Esophagus muscularis mucosa (tissue), 3 donors: ENCODE measurements at regions not wholly inside any gene's neighbourhood (a gene's known extent, or its start where the extent isn't known, plus 50 kb on each side); places are given as distances from the start of the nearest gene placed in this dataset.

Source experiments
- CTCF ChIP-seq, 3 experiments: fragments of 200-600 bp in 2 of 3; fragments of 450-650 bp in 1 of 3; sonication (generic) in 2 of 3; IDR thresholded peaks; one replicate each; pipeline ENCODE4 v1.5.1; 2017 to 2019; ENCODE audit warnings: antibody characterized with exemption in 3 of 3, mild to moderate bottlenecking in 2 of 3, moderate library complexity in 1 of 3
- POLR2A ChIP-seq: fragments of 450-650 bp; IDR thresholded peaks from one replicate; pipeline ENCODE4 v1.6.1; 2017; ENCODE audit warnings: antibody characterized with exemption, moderate library complexity, mild to moderate bottlenecking, low read depth

GRCh38 chr3:31253782-31254181 is 278.9 kb upstream of the STT3B start:
- TF ChIP-seq POLR2A (no peak), CTCF (IDR thresholded peaks at IDR 0.05) (no peak)
